ENCODE measurements at regions not wholly inside any gene's neighbourhood (a gene's known extent, or its start where the extent isn't known, plus 50 kb on each side); places are given as distances from the start of the nearest gene placed in this dataset.

- no peak for TF ChIP-seq EP300 (IDR thresholded peaks at IDR 0.05)
- TF ChIP-seq CTCF (IDR thresholded peaks at IDR 0.05) = no peak
- TF ChIP-seq POLR2A (IDR thresholded peaks at IDR 0.05) = no peak
Observed at GRCh38 chr3:194054016-194054415, 81.9 kb upstream of the HES1 start.

Measured in stomach (tissue), 4 donors.